Peyer's patch (tissue), 4 donors: ENCODE measurements at regions not wholly inside any gene's neighbourhood (a gene's known extent, or its start where the extent isn't known, plus 50 kb on each side); places are given as distances from the start of the nearest gene placed in this dataset.

Source experiments
- CTCF ChIP-seq, 6 experiments: fragments of 450-650 bp in 4 of 6; fragments of 200-600 bp in 2 of 6; sonication (generic) in 1 of 6; IDR thresholded peaks; one replicate each; pipeline ENCODE4 v1.5.1; 2017 to 2019; ENCODE audit warnings: antibody characterized with exemption in 6 of 6, mild to moderate bottlenecking in 3 of 6, moderate library complexity in 1 of 6
- POLR2A ChIP-seq, 2 donors: fragments of 450-650 bp; IDR thresholded peaks; one replicate each; pipeline ENCODE4 v1.5.1; 2017; ENCODE audit warnings: antibody characterized with exemption in 2 of 2, mild to moderate bottlenecking in 2 of 2, moderate library complexity in 2 of 2

- no peak for TF ChIP-seq CTCF (IDR thresholded peaks at IDR 0.05)
- no peak for TF ChIP-seq POLR2A (IDR thresholded peaks at IDR 0.05)
Measured at GRCh38 chr21:41602531-41602930, 94.6 kb upstream of the TMPRSS2 start.
